GM18517 (cell line): ENCODE measurements at regions not wholly inside any gene's neighbourhood (a gene's known extent, or its start where the extent isn't known, plus 50 kb on each side); places are given as distances from the start of the nearest gene placed in this dataset.
A peak's percentile ranks its signal among the peaks of the same experiment; 100 is the strongest.
"Not testable (repeated sequence)": the region's sequence is repeated elsewhere in the genome, so short reads cannot be mapped to it uniquely, and the experiment has no call there.

Experiments
- ATAC-seq: cut with Tn5 transposase; IDR thresholded peaks from one replicate; pipeline ENCODE4 v1.9.1; 2021; ENCODE audit warnings: mild to moderate bottlenecking, moderate library complexity; ENCODE audit not compliant: unreplicated experiment

DNA sequence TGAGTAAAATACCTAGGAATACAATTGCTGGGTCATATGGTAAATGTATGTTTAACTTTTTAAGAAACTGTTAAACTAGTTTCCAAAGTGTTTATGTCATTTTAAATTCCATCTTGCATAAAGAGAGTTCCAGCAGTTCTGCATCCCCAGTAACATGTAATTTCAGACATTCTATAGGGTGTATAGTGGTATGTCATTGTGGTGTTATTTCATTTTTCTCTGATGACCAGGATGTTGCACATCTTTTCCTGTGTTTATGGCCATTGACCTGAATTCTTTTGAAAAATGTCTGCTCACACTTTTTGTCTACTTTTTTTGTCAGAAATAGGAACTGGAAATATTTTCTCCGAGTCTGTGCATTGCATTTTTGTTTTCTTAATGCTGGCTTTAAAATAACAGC, 128.9 kb downstream of the TMEM200A start:
- ATAC-seq: no peak

GRCh38 chr6:130500693-130501092, 134.9 kb downstream of the TMEM200A start:
- ATAC-seq: no peak

DNA sequence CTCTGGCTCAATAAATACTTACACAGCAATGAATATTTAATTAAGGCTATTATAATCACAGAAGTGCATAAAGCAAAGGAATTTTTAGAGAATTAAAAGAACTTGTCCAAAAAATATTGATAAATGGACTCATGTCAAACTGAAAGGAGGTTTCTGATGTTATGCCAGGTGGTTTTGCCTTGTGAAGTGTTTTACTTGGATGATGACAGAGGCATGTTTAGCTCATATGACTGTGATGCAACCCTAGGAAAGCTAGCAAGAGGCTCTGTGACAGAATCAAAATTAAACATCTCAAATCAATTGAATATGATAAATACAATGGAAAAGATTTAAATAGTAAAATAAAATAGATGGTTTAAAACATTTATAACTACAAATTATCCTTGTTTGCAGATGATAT, 137.3 kb downstream of the TMEM200A start:
- ATAC-seq: no peak

DNA sequence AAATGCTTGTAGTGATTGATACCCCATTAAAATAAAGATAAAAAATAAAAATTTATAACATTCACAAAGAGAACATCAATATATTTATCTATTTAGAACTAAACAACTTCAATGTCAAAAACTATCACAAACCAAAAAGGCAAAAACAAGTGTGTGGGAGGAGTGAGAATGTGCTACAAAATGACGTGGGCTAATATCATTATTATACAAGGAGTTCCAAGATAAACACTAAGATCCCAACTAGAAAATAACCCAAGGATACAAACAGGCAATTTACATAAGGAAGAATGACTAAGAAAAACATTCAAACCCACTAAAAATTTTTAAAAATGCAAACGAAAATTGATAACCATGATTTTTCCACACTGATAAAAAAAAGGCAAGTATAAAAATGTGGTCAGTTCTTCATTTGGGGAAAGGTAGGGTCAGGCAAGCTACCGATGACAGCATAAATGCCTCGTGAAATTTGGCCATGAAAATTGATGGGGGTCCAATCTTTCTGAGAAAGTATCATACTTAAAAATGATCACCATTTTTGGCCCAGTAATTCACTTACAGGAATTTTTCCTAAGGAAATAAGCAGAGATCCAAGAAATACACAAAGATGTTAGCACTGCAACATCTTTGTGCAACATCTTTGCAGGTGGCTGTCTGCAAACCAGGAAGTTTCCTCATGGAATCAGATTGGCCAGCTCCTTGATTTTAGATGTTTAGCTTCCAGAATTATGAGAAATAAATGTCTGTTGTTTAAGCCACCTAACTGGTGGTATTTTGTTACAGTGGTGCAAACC, 140.2 kb downstream of the TMEM200A start:
- no peak for ATAC-seq

- ATAC-seq: not testable (repeated sequence)
These were observed 141.3 kb downstream of the TMEM200A start for GRCh38 chr6:130507005-130507665.

DNA sequence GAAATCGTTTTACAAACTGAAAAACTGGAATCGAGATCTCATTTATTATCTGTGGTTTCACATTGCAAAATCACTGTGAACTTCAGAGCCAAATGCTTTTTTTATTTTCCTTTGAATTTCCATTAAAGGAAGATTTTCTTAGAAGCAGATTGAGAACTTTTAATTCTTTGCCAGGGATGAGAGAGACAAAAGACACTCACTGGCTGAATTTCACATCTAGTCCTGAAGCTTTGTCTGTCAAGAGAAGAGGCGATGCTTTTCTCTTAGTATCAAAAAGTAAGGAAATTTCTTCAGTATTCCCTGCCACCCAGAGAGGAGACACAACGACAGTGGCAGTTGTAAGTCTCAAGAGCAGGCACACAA, 141.8 kb downstream of the TMEM200A start:
- ATAC-seq: no peak

GRCh38 chr6:130513770-130514169, 148.0 kb downstream of the TMEM200A start:
- ATAC-seq: peak; percentile 35

GRCh38 chr6:130514712-130515111, 148.9 kb downstream of the TMEM200A start:
- no peak for ATAC-seq

DNA sequence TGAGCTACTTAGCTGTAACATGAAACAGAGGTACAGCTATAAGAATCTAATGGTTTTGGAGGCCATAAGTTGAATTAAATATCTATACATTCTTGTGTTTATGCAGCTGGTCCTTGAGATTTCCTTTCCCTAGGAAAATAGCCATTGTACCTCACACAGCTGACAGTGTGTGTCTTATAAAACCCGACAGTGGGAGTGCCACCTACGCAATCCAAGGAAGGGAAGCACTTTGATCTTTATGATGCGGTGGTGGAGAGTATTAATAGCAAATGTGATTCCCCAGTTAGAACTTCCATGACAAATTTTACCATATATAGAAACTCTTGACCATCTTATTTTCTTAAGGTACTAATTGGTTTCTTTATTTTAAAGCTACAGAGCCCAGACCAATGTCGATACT, 149.5 kb downstream of the TMEM200A start:
- no peak for ATAC-seq

- ATAC-seq: no peak
These were observed 150.8 kb downstream of the TMEM200A start for GRCh38 chr6:130516604-130517003.

- ATAC-seq: peak; percentile 89
These were observed 151.7 kb downstream of the TMEM200A start for GRCh38 chr6:130517444-130517931.

GRCh38 chr6:130518588-130518987, 152.8 kb downstream of the TMEM200A start:
- no peak for ATAC-seq

GRCh38 chr6:130520221-130520620, 154.4 kb downstream of the TMEM200A start:
- no peak for ATAC-seq

- no peak for ATAC-seq
These were observed 155.0 kb downstream of the TMEM200A start for GRCh38 chr6:130520801-130521200.

- no peak for ATAC-seq
These were observed 158.7 kb downstream of the TMEM200A start for GRCh38 chr6:130524552-130524951.

DNA sequence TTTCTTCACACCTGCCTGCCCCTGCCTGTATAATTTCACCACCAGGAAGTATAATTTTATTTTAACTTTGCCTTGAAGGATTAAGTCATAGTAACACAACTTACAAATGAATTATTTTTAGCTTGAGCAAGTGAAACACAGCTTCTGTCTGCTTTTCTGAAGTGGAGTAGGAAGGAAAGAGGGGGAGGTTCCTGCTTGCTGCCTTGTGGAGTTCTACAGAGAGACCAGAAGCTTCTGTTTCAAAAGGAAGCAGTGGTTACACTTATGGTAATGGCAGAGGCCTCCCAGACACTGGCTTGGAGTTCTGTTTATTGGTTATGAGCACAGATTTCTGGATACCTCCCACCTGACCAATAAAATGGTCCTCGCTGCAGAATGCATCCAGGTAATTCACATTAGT, 159.6 kb downstream of the TMEM200A start:
- ATAC-seq: no peak

DNA sequence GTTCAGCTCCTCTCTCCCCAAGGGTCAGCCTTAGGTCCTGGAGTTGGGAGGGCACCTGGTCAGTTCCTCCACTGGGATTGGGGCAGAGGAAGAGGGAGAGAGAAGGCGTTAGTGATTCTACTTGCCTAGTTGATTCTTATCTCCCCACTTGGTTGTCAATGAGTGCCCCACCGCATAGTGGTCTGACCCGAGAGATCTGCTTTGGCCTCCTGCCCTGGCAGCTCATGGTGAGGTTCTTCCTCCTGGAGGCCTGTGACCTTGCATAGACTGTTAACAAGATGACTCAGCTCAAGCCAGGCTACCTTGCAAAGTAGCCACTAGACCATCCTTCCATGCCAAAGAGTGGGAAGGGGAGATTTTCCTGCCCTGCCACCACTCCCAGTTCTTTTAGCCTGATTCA, 160.6 kb downstream of the TMEM200A start:
- no peak for ATAC-seq

DNA sequence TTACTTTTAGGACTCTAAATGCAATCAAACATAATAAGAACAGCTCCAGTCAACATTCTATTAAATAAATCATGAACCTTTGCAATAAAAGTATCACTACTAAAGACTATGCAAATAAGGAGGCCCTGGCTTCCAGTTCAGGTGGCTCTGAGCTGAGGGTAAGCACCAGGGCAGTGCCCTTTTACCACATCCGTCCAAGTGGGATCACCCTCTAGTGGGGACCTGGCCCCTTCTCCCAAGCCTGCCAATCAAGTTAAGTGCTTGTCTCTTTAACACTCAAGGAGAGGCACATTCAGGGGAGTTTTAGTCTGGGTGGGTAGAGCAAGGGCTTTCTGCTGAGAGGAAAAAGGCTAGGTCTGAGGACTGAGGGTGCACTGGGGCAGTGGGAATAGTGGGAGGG, 161.4 kb downstream of the TMEM200A start:
- ATAC-seq: no peak

DNA sequence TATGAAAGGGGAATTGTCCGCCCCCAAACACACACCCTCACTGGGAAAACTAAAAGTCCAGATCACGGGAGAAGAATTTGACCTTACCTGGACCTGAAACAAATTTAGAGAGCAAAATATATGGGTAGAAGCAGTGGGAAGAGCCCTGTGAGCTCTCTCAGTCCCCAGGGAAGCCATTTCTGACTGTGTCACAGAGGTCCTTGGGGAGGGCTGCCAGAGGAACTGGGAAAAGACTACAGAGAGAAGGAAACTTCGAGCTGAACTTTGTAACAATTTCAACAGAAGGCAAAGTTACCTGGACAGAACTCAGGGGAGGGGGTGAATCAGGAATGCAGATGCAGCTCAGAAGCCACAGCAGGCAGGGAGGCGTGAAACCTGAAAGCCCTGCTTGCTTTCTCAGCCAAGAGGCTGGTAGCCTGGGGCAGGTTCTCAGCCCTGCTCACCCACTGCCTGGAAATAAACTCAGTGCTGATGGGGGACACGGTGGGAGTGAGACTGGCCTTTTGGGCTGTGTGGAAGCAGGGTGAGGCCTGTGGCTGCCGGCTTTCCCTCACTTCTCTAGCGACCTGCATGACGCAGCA, 163.8 kb downstream of the TMEM200A start:
- ATAC-seq: no peak

DNA sequence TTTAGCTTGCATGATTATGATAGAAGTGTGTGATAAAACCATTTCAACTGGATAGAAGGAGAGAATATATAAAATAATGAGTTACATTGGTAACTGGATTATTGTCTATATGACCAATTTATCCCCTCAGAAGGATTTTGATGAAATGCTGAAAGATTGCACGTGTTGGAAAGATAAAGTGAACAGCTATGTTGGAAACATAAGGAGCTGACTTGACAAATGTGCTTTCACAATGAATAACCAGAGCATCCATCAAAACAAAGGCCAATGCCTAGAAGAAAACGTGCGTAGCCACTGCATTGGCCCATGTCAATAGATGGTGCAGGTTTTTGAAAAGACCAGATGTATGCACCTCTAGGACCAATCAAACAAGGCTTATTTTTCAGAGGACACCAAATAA, 168.8 kb downstream of the TMEM200A start:
- no peak for ATAC-seq

- no peak for ATAC-seq
These were observed 169.4 kb downstream of the TMEM200A start for GRCh38 chr6:130535242-130535641.

DNA sequence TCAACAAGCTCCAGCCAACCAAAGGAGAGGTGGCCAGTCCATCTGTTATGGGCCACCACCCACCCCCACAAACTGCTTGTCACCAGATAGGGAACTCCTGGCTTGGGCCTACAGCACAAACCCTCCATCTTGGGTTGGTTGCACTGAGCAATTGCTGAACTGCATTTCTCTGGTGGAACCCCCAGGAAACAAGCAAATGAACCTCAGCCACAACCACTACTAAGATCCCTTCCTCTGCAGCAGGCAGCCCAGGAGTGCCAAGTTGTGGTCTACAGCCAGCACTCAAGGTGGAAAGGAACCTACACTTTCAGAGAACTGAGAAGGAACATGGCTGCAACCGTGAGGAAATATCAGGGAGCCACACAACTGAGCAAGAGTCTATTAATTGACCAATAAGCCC, 171.6 kb downstream of the TMEM200A start:
- no peak for ATAC-seq
